ENCODE measurements at regions not wholly inside any gene's neighbourhood (a gene's known extent, or its start where the extent isn't known, plus 50 kb on each side); places are given as distances from the start of the nearest gene placed in this dataset.

GRCh38 chr1:195071461-195071860, 1536.8 kb downstream of the KCNT2 start:
- H3K36me3 ChIP-seq (ENCODE audit: control insufficient read depth in 1 of 2, insufficient read depth in 2 of 2, low read length in 2 of 2), result no peaks in the 10 kb centered on the region
- H3K79me2 ChIP-seq (ENCODE audit: insufficient read depth, low read length), result no peaks in the 10 kb centered on the region
- DNase-seq (ENCODE audit: low read depth, low spot score) (no peak), ATAC-seq (no peak)
- no peaks in the 10 kb centered on the region for H3K9me2 ChIP-seq (ENCODE audit: insufficient read depth)
- no peak overlapping the region for H3K27ac ChIP-seq (ENCODE audit: low read depth, low read length)
- H3K4me3 ChIP-seq (replicated peaks in 1 of 2; ENCODE audit: low read depth in 1 of 2, low read length in 2 of 2), result no peak overlapping the region
- no peaks in the 10 kb centered on the region for H4K20me1 ChIP-seq (ENCODE audit: insufficient read depth)
- ChIA-PET CTCF (no interaction called here), RAD21 (ENCODE audit: low non-redundant PET in 1 of 2, low total read pairs in 2 of 2, uncharacterized antibody in 2 of 2, unreplicated experiment in 2 of 2) (no interaction called here), POLR2A (no interaction called here)
- intact Hi-C loops (cut with micrococcal nuclease), result no loop called here
- H2AFZ ChIP-seq (ENCODE audit: low read depth, low read length, poor library complexity, severe bottlenecking), result no peak overlapping the region
- H3K9me3 ChIP-seq (ENCODE audit: control insufficient read depth in 1 of 2, insufficient read depth in 1 of 2, low read depth in 1 of 2, low read length in 2 of 2), result no peaks in the 10 kb centered on the region
- H3K9ac ChIP-seq (ENCODE audit: low read length), result no peak overlapping the region
- no peaks in the 10 kb centered on the region for H3K27me3 ChIP-seq (ENCODE audit: insufficient read depth, low read length)
- H3K4me1 ChIP-seq (ENCODE audit: control insufficient read depth in 1 of 2, insufficient read depth in 2 of 2, low read length in 2 of 2), result no peaks in the 10 kb centered on the region
- no TSS peak for BruUV-seq (replicated peaks)
- H3K4me2 ChIP-seq (ENCODE audit: low read length), result no peak overlapping the region
- TF ChIP-seq CEBPB (IDR thresholded peaks at IDR 0.05; ENCODE audit: low read depth), result no peak
- no peak for TF ChIP-seq RAD21 (IDR thresholded peaks at IDR 0.05; ENCODE audit: low read depth)
- TF ChIP-seq FOSL1 (IDR thresholded peaks at IDR 0.05; ENCODE audit: low read depth), result no peak
- no peak for TF ChIP-seq TCF7L2 (IDR thresholded peaks at IDR 0.05; ENCODE audit: borderline replicate concordance, extremely low read depth, insufficient read depth, insufficient read length)
- TF ChIP-seq EGR1 (IDR thresholded peaks at IDR 0.05; ENCODE audit: low read depth), result no peak
- no peak for TF ChIP-seq YY1 (IDR thresholded peaks at IDR 0.05; ENCODE audit: extremely low read depth, insufficient replicate concordance, low read depth, low read length)
- TF ChIP-seq POLR2A (IDR thresholded peaks at IDR 0.05; ENCODE audit: borderline replicate concordance, extremely low read depth, insufficient read depth, insufficient read length), result no peak
- TF ChIP-seq EZH2 (IDR thresholded peaks at IDR 0.05), result no peak
- no peak for TF ChIP-seq SP1 (IDR thresholded peaks at IDR 0.05; ENCODE audit: low read depth)
- no peak for TF ChIP-seq ZNF274 (IDR thresholded peaks at IDR 0.05; ENCODE audit: low read depth, low read length)
- TF ChIP-seq MAX (IDR thresholded peaks at IDR 0.05), result no peak
- TF ChIP-seq JUND (IDR thresholded peaks at IDR 0.05), result no peak
- no peak for TF ChIP-seq REST (IDR thresholded peaks at IDR 0.05; ENCODE audit: low read depth)
- TF ChIP-seq EZH2phosphoT487 (IDR thresholded peaks at IDR 0.05; ENCODE audit: borderline replicate concordance), result no peak

Measured in HCT116 (cell line).